GM19455 (cell line): ENCODE measurements at regions not wholly inside any gene's neighbourhood (a gene's known extent, or its start where the extent isn't known, plus 50 kb on each side); places are given as distances from the start of the nearest gene placed in this dataset.

Source experiments
- ATAC-seq: cut with Tn5 transposase; IDR thresholded peaks from one replicate; pipeline ENCODE4 v1.9.1; 2021; ENCODE audit not compliant: unreplicated experiment

- no peak for ATAC-seq
Observed at GRCh38 chr12:94760786-94761185, 110.4 kb upstream of the TMCC3 start.

- ATAC-seq: no peak
Observed at GRCh38 chr12:94756789-94757188, 106.4 kb upstream of the TMCC3 start.

GRCh38 chr12:94755598-94755997, 105.2 kb upstream of the TMCC3 start:
- no peak for ATAC-seq

GRCh38 chr12:94754653-94755052, 104.3 kb upstream of the TMCC3 start:
- no peak for ATAC-seq

GRCh38 chr12:94753036-94753679, 102.8 kb upstream of the TMCC3 start:
- ATAC-seq: no peak

- no peak for ATAC-seq
Observed at GRCh38 chr12:94750864-94751263, 100.5 kb upstream of the TMCC3 start.

- ATAC-seq: no peak
Observed at GRCh38 chr12:94749890-94750289, 99.5 kb upstream of the TMCC3 start.

GRCh38 chr12:94749455-94749854, 99.1 kb upstream of the TMCC3 start:
- no peak for ATAC-seq

GRCh38 chr12:94748726-94749421, 98.5 kb upstream of the TMCC3 start:
- ATAC-seq: no peak

GRCh38 chr12:94745562-94745961, 95.2 kb upstream of the TMCC3 start:
- ATAC-seq: no peak

GRCh38 chr12:94743174-94743573, 92.8 kb upstream of the TMCC3 start:
- no peak for ATAC-seq

GRCh38 chr12:94740601-94741362, 90.4 kb upstream of the TMCC3 start:
- ATAC-seq: no peak

GRCh38 chr12:94736820-94737219, 86.5 kb upstream of the TMCC3 start:
- ATAC-seq: no peak

GRCh38 chr12:94736004-94736403, 85.6 kb upstream of the TMCC3 start:
- no peak for ATAC-seq

- ATAC-seq: no peak
Observed at GRCh38 chr12:94733727-94734126, 83.4 kb upstream of the TMCC3 start.

- ATAC-seq: no peak
Observed at GRCh38 chr12:94732367-94732990, 82.1 kb upstream of the TMCC3 start.

GRCh38 chr12:94731733-94732360, 81.5 kb upstream of the TMCC3 start:
- no peak for ATAC-seq

- no peak for ATAC-seq
Observed at GRCh38 chr12:94730847-94731246, 80.5 kb upstream of the TMCC3 start.

- no peak for ATAC-seq
Observed at GRCh38 chr12:94726236-94726835, 76.0 kb upstream of the TMCC3 start.

GRCh38 chr12:94725375-94726168, 75.2 kb upstream of the TMCC3 start:
- no peak for ATAC-seq
